ENCODE measurements at regions not wholly inside any gene's neighbourhood (a gene's known extent, or its start where the extent isn't known, plus 50 kb on each side); places are given as distances from the start of the nearest gene placed in this dataset.

- Histone ChIP-seq H3K4me3 (no peak overlapping the region), H3K36me3 (no peaks in the 10 kb centered on the region), H3K4me1 (no peaks in the 10 kb centered on the region), H3K9me3 (no peaks in the 10 kb centered on the region), H3K27ac (no peak overlapping the region), H3K27me3 (replicated peaks in 1 of 7) (peaks cover 0 to 34% (median 0%) of the 10 kb centered on the region in 7 donors)
- WGBS, 5 donors: 76 to 83% (median 79%) methylated on average over 12 of the region's 12 CpGs
- intact Hi-C loops (cut with DNase I; ENCODE audit: low total_unique reads): no loop called here
- DNase-seq: no peak
- TF ChIP-seq POLR2A (IDR thresholded peaks at IDR 0.05): no peak
- TF ChIP-seq CTCF (IDR thresholded peaks at IDR 0.05 in 8 of 11, conservative IDR thresholded peaks at IDR 0.05 in 3 of 11): no peak
- TF ChIP-seq POLR2AphosphoS5 (IDR thresholded peaks at IDR 0.05): no peak
These were observed 1288.4 kb downstream of the BRD1 start for GRCh38 chr22:48539261-48539660.

- Histone ChIP-seq H3K27me3 (replicated peaks in 1 of 7) (peaks cover 0 to 43% (median 0%) of the 10 kb centered on the region in 7 donors), H3K36me3 (no peaks in the 10 kb centered on the region), H3K4me1 (no peaks in the 10 kb centered on the region), H3K4me3 (no peak overlapping the region), H3K9me3 (no peaks in the 10 kb centered on the region), H3K27ac (no peak overlapping the region)
- intact Hi-C loops (cut with DNase I; ENCODE audit: low total_unique reads): no loop called here
- DNase-seq: no peak
- no peak for TF ChIP-seq POLR2AphosphoS5 (IDR thresholded peaks at IDR 0.05)
- TF ChIP-seq POLR2A (IDR thresholded peaks at IDR 0.05): no peak
- no peak for TF ChIP-seq CTCF (IDR thresholded peaks at IDR 0.05 in 8 of 11, conservative IDR thresholded peaks at IDR 0.05 in 3 of 11)
- WGBS, 5 donors: 83 to 91% (median 90%) methylated on average over 13 to 18 of the region's 18 CpGs
These were observed 1289.3 kb downstream of the BRD1 start for GRCh38 chr22:48538291-48538820.

- Histone ChIP-seq H3K36me3 (no peaks in the 10 kb centered on the region), H3K27ac (no peak overlapping the region), H3K4me3 (no peak overlapping the region), H3K4me1 (no peaks in the 10 kb centered on the region), H3K27me3 (replicated peaks in 1 of 7) (peaks cover 0 to 52% (median 0%) of the 10 kb centered on the region in 7 donors), H3K9me3 (no peaks in the 10 kb centered on the region)
- intact Hi-C loops (cut with DNase I; ENCODE audit: low total_unique reads): no loop called here
- TF ChIP-seq POLR2A (IDR thresholded peaks at IDR 0.05) (no peak), CTCF (IDR thresholded peaks at IDR 0.05 in 8 of 11, conservative IDR thresholded peaks at IDR 0.05 in 3 of 11) (no peak), POLR2AphosphoS5 (IDR thresholded peaks at IDR 0.05) (no peak)
- DNase-seq: no peak
- 90 to 98% (median 91%) methylated on average over 3 of the region's 3 CpGs for WGBS, 5 donors
These were observed 1290.4 kb downstream of the BRD1 start for GRCh38 chr22:48537343-48537680.

- intact Hi-C loops (cut with DNase I; ENCODE audit: low total_unique reads): no loop called here
- Histone ChIP-seq H3K4me3 (no peak overlapping the region), H3K36me3 (no peaks in the 10 kb centered on the region), H3K4me1 (no peaks in the 10 kb centered on the region), H3K27me3 (replicated peaks in 1 of 7) (peaks cover 0 to 52% (median 0%) of the 10 kb centered on the region in 7 donors), H3K9me3 (no peaks in the 10 kb centered on the region), H3K27ac (no peak overlapping the region)
- WGBS, 5 donors: 85 to 92% (median 90%) methylated on average over 21 to 30 of the region's 30 CpGs
- TF ChIP-seq POLR2A (IDR thresholded peaks at IDR 0.05) (no peak), POLR2AphosphoS5 (IDR thresholded peaks at IDR 0.05) (no peak), CTCF (IDR thresholded peaks at IDR 0.05 in 8 of 11, conservative IDR thresholded peaks at IDR 0.05 in 3 of 11) (no peak)
- DNase-seq: no peak
These were observed 1290.9 kb downstream of the BRD1 start for GRCh38 chr22:48536541-48537342.

All from spleen (tissue), 11 donors.